Neural crest cell (in vitro differentiated cells): ENCODE measurements at regions not wholly inside any gene's neighbourhood (a gene's known extent, or its start where the extent isn't known, plus 50 kb on each side); places are given as distances from the start of the nearest gene placed in this dataset.

Source experiments
- DNase-seq: peaks from one replicate; pipeline ENCODE4 v3.0.0; 2021; ENCODE audit warnings: low read depth, mixed read lengths, low spot score
- H3K27ac Mint-ChIP-seq: one replicate; pipeline ENCODE4 v1.8.0; 2021; ENCODE audit warnings: mild to moderate bottlenecking, mixed read lengths; ENCODE audit not compliant: unreplicated experiment
- H3K27me3 Mint-ChIP-seq: 2 replicates; pipeline ENCODE4 v1.8.0; 2021; ENCODE audit warnings: low read depth, mild to moderate bottlenecking, mixed read lengths
- H3K36me3 Mint-ChIP-seq: 2 replicates; pipeline ENCODE4 v1.8.0; 2021; ENCODE audit warnings: low read depth, mild to moderate bottlenecking, mixed read lengths
- H3K4me1 Mint-ChIP-seq: 2 replicates; pipeline ENCODE4 v1.8.0; 2021; ENCODE audit warnings: mixed read lengths
- H3K4me3 Mint-ChIP-seq: one replicate; pipeline ENCODE4 v1.8.0; 2021; ENCODE audit warnings: mild to moderate bottlenecking, mixed read lengths
- H3K9me3 Mint-ChIP-seq: 2 replicates; pipeline ENCODE4 v1.8.0; 2021; ENCODE audit warnings: mixed read lengths
- CTCF ChIP-seq: fragments of 200-600 bp; sonication (generic); conservative IDR thresholded peaks from 2 replicates; pipeline ENCODE4 v1.5.0; 2021; ENCODE audit warnings: antibody characterized with exemption, mild to moderate bottlenecking

DNA sequence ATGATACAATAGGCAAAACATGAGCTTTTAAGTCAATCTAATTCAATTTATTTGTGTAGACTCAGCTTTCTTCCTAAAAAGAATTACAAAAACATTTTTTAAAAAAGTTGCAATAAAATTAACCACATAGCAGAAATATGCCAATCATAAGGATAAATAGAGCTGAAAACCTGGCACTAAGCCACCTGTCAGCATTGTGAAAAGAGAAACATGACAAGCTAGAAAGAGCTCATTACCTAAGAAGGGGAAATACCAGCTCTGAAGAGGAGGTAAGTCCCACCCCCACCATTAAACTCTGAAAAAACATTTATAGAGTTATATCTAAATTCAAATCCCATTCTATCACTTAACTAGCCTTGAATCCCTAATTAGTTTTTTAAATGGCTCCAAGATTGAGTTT lies 372.9 kb downstream of the OSTF1 start:
- Mint-ChIP-seq H3K36me3 (no peaks in the 10 kb centered on the region), H3K27me3 (peaks cover 9% of the 10 kb centered on the region), H3K27ac (no peak overlapping the region), H3K4me1 (no peaks in the 10 kb centered on the region), H3K9me3 (no peaks in the 10 kb centered on the region), H3K4me3 (no peak overlapping the region)
- DNase-seq: no peak
- TF ChIP-seq CTCF: no peak

DNA sequence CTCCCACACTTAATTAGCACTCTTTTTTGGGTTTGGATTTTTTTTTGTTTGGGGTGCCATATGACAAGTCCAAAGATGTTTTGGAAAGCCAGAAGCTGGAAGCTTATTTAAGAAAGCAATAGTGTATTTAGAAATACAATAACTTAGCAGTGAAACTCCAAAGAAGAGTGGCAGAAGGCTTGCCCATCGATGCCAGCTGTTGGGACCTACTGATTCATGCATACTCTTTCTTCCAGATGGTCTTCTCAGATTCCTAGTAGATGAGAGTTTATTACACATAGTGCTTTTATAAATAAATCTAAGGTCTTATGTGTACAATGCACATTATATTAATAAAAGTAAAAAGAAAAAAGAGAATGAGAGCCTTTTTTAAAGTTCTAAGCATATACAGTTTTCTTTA lies 374.6 kb downstream of the OSTF1 start:
- H3K27ac Mint-ChIP-seq: no peak overlapping the region
- H3K4me1 Mint-ChIP-seq: no peaks in the 10 kb centered on the region
- no peak for DNase-seq
- H3K36me3 Mint-ChIP-seq: no peaks in the 10 kb centered on the region
- no peaks in the 10 kb centered on the region for H3K9me3 Mint-ChIP-seq
- H3K4me3 Mint-ChIP-seq: no peak overlapping the region
- peaks cover 9% of the 10 kb centered on the region for H3K27me3 Mint-ChIP-seq
- TF ChIP-seq CTCF: no peak

DNA sequence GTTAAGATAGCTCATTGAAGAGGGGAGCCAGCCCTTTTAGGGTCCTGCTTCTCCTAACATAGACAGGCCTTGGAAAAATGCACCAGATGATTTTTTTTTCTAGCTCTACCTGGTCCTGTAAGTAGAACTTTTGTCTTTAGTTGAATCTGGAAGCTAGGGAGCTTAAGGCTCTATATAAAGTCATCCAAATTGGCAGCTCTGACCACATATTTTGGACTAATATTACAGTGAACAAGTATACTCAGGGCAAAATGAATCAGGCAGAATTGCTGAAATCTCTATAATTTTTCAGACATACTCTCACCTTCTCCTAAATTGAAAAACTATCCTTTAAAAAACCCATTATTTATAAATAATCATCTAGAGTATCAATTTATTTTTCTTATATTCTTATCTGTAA lies 375.6 kb downstream of the OSTF1 start:
- Mint-ChIP-seq H3K4me1 (no peaks in the 10 kb centered on the region), H3K4me3 (no peak overlapping the region)

GRCh38 chr9:75464726-75465125 lies 376.4 kb downstream of the OSTF1 start:
- Mint-ChIP-seq H3K27me3 (peaks cover 9% of the 10 kb centered on the region), H3K27ac (no peak overlapping the region), H3K36me3 (no peaks in the 10 kb centered on the region), H3K9me3 (no peaks in the 10 kb centered on the region), H3K4me1 (no peaks in the 10 kb centered on the region), H3K4me3 (no peak overlapping the region)
- no peak for DNase-seq
- no peak for TF ChIP-seq CTCF

More for the DNA sequence above, 375.6 kb downstream of the OSTF1 start:
- Mint-ChIP-seq H3K9me3 (no peaks in the 10 kb centered on the region), H3K36me3 (no peaks in the 10 kb centered on the region), H3K27me3 (peaks cover 7% of the 10 kb centered on the region), H3K27ac (no peak overlapping the region)
- DNase-seq: no peak
- TF ChIP-seq CTCF: no peak

DNA sequence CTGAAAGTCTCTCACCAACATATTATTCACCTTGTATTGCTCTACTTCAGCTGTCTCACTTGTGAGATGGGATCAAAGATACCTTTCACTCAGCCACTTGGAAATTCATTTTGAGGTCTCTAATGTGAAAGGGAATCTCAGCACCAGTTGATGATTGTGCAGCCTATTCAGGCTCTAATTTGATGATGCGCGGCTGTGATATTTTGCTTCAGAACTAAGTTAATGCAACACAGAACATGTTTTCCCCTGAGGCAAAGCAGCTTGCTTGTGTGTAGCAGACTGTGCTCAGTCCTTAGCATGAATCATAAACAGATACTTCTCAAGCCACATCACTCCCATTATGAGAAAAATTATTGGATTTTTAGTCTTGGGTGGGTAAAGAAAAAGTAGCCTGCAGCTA lies 378.8 kb downstream of the OSTF1 start:
- H3K4me3 Mint-ChIP-seq: no peak overlapping the region
- no peak for DNase-seq
- TF ChIP-seq CTCF: no peak
- H3K36me3 Mint-ChIP-seq: no peaks in the 10 kb centered on the region
- peaks cover 9% of the 10 kb centered on the region for H3K4me1 Mint-ChIP-seq
- no peaks in the 10 kb centered on the region for H3K9me3 Mint-ChIP-seq
- peaks cover 7% of the 10 kb centered on the region for H3K27me3 Mint-ChIP-seq
- no peak overlapping the region for H3K27ac Mint-ChIP-seq

GRCh38 chr9:75471549-75472114 lies 383.3 kb downstream of the OSTF1 start:
- Mint-ChIP-seq H3K36me3 (no peaks in the 10 kb centered on the region), H3K4me1 (peaks cover 10% of the 10 kb centered on the region), H3K9me3 (no peaks in the 10 kb centered on the region), H3K4me3 (no peak overlapping the region), H3K27ac (no peak overlapping the region), H3K27me3 (peaks cover 8% of the 10 kb centered on the region)
- no peak for DNase-seq
- TF ChIP-seq CTCF: no peak
